Neutrophil (primary cell): ENCODE measurements at regions not wholly inside any gene's neighbourhood (a gene's known extent, or its start where the extent isn't known, plus 50 kb on each side); places are given as distances from the start of the nearest gene placed in this dataset.

Source experiments
- H3K27ac ChIP-seq: fragments of 200-600 bp; sonication (generic); 2 replicates; pipeline ENCODE4 v1.5.1; 2016; ENCODE audit warnings: mild to moderate bottlenecking, moderate library complexity
- H3K27me3 ChIP-seq: fragments of 200-600 bp; sonication (generic); 2 replicates; pipeline ENCODE4 v1.6.0; 2016; ENCODE audit warnings: mild to moderate bottlenecking
- H3K36me3 ChIP-seq: fragments of 200-600 bp; sonication (generic); 2 replicates; pipeline ENCODE4 v1.5.1; 2017
- H3K4me1 ChIP-seq, 2 experiments: fragments of 200-600 bp in 1 of 2; sonication (generic) in 1 of 2; 1 replicate in 1 of 2; 2 replicates in 1 of 2; pipeline versions ENCODE4 v1.5.1 to v1.6.1; 2013 to 2016; ENCODE audit warnings: low read depth in 1 of 2, low read length in 1 of 2, mild to moderate bottlenecking in 1 of 2, moderate library complexity in 1 of 2; ENCODE audit not compliant: control insufficient read depth in 1 of 2, insufficient read depth in 1 of 2
- H3K4me3 ChIP-seq, 2 experiments: fragments of 200-600 bp in 1 of 2; sonication (generic) in 1 of 2; 1 replicate in 1 of 2; 2 replicates in 1 of 2; pipeline ENCODE4 v1.5.1; 2013 to 2016; ENCODE audit warnings: low read depth in 1 of 2, low read length in 1 of 2, mild to moderate bottlenecking in 1 of 2, moderate library complexity in 1 of 2
- H3K9me3 ChIP-seq: fragments of 200-600 bp; sonication (generic); 2 replicates; pipeline ENCODE4 v1.5.1; 2016
- TF ChIP-seq, protein P1 (sequence below): fragments of 200-600 bp; sonication (generic); IDR thresholded peaks from 2 replicates; pipeline ENCODE4 v1.5.1; 2016; ENCODE audit warnings: antibody characterized with exemption

DNA sequence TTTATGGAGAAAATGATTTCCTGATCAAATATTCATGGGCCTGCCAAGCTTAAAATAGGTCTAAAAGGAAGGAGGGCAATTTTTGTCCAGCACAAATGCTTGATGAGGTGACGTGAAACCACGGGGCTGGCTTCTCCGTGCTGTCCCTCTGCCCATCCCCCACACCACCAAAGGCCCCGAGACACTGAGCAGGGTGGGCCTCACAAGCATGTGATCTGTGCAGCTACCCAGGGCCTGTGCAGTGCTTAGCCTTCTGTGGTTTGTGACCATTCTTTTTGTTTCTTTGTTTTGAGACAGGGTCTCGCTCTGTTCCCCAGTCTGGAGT lies 94.8 kb upstream of the RTL6 start:
- peaks cover 35% of the 10 kb centered on the region for H3K27me3 ChIP-seq
- no peaks in the 10 kb centered on the region for H3K4me1 ChIP-seq
- TF ChIP-seq, protein P1, sequence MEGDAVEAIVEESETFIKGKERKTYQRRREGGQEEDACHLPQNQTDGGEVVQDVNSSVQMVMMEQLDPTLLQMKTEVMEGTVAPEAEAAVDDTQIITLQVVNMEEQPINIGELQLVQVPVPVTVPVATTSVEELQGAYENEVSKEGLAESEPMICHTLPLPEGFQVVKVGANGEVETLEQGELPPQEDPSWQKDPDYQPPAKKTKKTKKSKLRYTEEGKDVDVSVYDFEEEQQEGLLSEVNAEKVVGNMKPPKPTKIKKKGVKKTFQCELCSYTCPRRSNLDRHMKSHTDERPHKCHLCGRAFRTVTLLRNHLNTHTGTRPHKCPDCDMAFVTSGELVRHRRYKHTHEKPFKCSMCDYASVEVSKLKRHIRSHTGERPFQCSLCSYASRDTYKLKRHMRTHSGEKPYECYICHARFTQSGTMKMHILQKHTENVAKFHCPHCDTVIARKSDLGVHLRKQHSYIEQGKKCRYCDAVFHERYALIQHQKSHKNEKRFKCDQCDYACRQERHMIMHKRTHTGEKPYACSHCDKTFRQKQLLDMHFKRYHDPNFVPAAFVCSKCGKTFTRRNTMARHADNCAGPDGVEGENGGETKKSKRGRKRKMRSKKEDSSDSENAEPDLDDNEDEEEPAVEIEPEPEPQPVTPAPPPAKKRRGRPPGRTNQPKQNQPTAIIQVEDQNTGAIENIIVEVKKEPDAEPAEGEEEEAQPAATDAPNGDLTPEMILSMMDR, result no peak
- no peaks in the 10 kb centered on the region for H3K36me3 ChIP-seq
- no peak overlapping the region for H3K4me3 ChIP-seq
- H3K9me3 ChIP-seq, result no peaks in the 10 kb centered on the region
- H3K27ac ChIP-seq, result no peak overlapping the region

DNA sequence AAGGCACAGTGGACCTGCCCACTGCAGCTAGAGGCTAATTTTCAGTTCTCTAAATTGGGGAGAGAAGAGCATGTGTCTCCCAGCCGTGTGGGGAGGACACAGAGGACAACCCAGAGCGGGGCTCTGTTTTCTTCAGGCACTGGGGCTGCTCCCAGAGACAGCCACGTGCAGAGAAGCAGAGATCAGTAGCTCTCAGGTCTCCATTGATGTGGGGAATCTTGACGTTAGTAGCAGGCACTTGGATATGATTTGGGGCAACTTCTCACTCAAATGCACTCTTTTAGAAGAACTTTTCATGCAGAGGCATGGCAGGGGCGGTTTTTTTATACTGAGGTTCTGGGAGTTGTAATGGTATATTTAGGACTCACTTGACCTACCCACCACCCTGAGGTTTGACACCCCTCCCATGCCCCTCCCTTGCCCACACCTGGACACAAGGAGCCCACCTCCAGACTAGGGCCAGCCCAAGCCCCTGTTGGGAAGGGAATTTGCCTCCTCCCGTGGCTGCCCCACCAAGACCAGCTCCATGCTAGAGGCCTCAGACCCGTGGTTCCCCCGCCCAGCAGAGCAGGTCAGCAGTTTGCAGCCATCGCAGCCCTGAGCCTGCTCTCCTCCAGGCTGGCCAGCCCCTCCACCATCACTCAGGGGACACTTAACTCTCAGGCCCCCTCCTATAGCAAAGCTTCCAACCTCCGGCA lies 94.2 kb upstream of the RTL6 start:
- TF ChIP-seq, protein P1, result no peak
- H3K27me3 ChIP-seq, result peaks cover 39% of the 10 kb centered on the region
- no peaks in the 10 kb centered on the region for H3K4me1 ChIP-seq

DNA sequence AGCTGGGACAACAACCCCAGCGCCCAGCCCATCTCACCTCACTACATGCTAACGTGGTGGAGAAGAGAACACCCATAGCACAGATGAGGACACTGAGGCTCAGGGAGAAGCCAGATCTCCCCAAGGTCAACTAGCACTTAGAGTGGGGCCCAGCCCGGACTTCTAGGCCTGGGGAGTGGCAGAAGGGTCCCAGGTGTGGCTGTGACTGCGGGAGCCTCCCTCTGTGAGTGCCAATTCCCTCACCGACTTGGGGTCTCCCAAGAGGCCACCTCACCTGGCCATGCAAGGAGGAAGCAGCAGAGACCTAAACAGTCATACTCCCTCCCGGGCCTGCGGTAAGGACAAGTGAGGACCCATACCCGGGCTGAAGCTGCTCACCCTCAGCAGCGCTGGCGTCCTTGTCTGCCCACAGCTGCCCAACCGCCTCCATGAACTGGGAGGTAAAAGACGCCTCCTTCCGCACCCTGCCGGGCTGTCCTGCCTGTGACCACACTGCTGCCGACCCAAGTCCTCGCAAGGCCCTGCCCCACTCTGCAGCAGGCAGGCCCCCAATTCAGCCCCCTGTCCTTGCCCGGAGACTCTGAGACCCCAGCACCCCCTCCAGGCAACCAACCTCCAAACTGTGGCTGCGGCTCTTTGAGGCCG lies 93.2 kb upstream of the RTL6 start:
- Histone ChIP-seq H3K36me3 (no peaks in the 10 kb centered on the region), H3K4me3 (no peak overlapping the region), H3K27me3 (peaks cover 39% of the 10 kb centered on the region), H3K4me1 (no peaks in the 10 kb centered on the region), H3K27ac (no peak overlapping the region), H3K9me3 (no peaks in the 10 kb centered on the region)
- TF ChIP-seq, protein P1, result no peak

More for the DNA sequence above, 94.2 kb upstream of the RTL6 start:
- Histone ChIP-seq H3K4me3 (no peak overlapping the region), H3K9me3 (no peaks in the 10 kb centered on the region), H3K36me3 (no peaks in the 10 kb centered on the region), H3K27ac (no peak overlapping the region)

DNA sequence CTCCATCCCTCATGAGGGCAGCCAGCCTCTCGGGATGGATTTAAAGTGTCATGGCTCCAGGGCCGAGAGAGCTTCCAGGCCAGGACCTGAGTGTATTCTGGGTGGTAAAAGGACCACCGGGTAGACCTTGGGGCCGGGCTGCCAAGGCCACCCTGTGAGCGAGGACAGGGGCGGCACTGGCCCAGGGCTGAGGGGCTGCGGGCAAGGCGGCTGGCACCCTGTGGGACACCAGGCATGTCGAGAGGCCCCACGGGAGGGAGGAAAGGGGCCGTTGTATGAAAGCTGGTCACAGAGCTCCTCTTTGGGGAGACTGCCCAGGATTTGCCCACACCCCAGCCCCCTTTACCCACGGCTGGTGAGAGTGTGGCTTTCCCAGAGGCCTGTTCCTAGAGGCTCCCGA lies 92.3 kb upstream of the RTL6 start:
- Histone ChIP-seq H3K4me1 (no peaks in the 10 kb centered on the region), H3K4me3 (no peak overlapping the region), H3K27me3 (peaks cover 39% of the 10 kb centered on the region), H3K9me3 (no peaks in the 10 kb centered on the region), H3K36me3 (no peaks in the 10 kb centered on the region), H3K27ac (no peak overlapping the region)
- TF ChIP-seq, protein P1, result no peak

DNA sequence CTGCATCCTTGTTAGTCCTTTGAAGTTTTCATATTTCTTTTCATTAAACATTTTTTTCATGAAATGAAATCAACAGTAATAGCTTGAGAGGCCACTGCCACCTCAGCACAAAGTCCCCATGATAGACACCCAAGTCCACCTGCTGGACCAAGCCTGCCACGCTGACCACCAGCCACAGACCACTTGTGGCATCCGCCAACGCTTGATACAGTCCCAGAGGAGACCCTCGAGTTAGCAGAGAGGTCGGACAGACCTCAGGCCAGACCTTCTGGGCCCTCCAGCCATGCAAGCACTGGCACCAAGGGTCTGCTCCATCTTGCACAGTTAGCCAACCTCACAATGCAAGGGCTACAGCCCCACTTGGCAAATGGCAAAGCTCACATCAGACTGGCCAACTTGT lies 91.8 kb upstream of the RTL6 start:
- peaks cover 34% of the 10 kb centered on the region for H3K27me3 ChIP-seq
- TF ChIP-seq, protein P1, result no peak
- no peak overlapping the region for H3K4me3 ChIP-seq

More for the DNA sequence above, 91.8 kb upstream of the RTL6 start:
- Histone ChIP-seq H3K36me3 (no peaks in the 10 kb centered on the region), H3K4me1 (no peaks in the 10 kb centered on the region), H3K27ac (no peak overlapping the region), H3K9me3 (no peaks in the 10 kb centered on the region)
